ENCODE measurements at regions not wholly inside any gene's neighbourhood (a gene's known extent, or its start where the extent isn't known, plus 50 kb on each side); places are given as distances from the start of the nearest gene placed in this dataset.
"Not testable (repeated sequence)": the region's sequence is repeated elsewhere in the genome, so short reads cannot be mapped to it uniquely, and the experiment has no call there.

DNA sequence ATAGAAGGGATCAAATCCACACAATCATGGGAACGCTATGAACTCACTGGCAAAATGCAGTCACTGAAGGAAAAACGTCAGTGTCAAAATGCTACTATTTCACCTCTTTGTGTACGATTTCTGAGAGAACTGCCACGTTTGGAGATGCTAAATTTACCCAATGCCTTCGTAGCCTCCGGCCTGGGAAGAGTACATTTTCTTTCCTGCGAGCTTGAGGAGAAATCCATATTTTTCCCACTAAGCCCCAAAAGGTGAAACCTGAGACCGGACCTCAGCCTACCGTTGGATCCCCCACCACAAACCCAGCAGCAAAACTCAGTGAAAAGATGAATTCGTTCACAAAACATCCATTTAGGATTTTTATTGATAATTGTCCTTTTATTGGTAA is 131.7 kb downstream of the GPX5 start:
- FAIRE-seq (no peak), DNase-seq (ENCODE audit: insufficient read length, low spot score) (no peak)

DNA sequence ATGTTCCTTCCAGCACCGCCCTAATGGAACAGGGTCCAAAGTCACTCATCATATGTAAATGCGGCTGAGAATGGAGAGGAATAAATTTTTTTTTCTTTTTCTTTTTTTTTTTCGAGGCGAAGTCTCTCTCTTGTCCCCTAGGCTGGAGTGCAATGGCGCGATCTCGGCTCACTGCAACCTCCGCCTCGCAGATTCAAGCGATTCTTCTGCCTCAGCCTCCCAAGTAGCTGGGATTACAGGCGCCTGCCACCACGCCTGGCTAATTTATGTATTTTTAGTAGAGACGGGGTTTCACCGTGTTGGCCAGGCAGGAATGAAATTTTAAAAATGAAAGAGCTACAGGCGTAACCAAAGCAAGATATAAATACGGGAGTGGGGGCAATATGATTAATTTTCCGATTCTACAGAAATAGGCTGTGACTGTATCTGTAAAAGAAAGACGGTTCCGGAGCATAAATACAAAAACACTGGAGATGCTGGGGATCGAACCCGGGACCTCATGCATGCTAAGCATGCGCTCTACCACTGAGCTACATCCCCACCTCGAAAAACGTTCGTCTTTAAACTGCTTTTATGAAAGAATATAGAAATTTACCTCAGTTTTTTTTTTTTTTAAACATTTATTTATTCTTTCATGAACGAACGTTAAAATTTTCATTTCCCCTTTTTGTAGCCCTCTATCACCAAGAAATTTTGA is 132.2 kb downstream of the GPX5 start:
- FAIRE-seq (no peak), DNase-seq (ENCODE audit: insufficient read length, low spot score) (no peak)

DNA sequence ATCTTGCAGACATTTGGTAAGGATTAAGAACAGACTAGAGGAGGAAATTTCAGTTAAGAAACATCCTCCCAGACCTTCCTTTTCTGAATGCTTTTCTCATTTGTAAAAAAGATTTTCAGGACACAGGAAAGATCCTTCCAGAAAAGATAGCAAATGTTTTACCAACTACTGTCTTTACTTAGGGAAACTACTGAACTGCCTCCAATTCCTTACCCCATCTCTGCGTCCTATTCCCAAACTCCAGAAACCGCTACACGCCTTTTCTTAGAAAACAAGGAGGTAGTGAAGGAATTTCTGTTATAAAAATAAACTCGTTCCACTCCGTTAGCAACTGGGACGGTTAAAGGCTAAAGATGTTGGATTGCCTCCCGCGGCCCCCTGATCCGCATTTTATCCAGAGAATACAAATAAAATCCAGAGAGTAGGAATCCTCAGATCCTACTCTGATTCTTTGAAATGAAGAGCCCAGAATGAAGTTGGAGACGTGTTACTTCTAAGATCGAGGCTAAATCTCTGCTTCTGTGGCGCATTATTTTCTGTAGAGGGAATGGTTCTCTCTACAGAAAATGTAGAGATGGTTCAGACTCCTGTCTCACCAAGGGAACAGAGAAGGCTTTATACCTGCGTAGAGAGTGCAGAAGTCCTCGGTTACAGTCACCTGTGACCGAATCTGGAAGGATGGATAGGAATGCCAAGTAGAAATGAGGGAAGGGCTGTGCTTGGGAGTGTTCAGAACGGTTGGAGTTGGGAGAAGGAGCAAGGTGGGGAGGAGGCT is 133.0 kb downstream of the GPX5 start:
- DNase-seq (ENCODE audit: insufficient read length, low spot score) (no peak), FAIRE-seq (no peak)

DNA sequence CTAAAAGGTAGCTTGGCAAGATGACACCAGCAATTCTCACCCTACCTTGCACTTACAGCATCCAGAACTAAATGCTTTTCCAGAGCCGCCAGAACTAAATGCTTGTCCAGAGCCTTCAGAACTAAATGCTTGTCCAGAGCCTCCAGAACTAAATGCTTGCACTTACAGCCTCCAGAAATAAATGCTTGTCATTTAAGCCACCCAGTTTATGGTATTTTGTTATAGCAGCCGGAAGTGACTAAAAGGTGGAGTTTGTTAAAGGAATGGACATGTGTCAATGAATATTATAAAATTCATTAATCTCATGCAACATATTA is 133.5 kb downstream of the GPX5 start:
- DNase-seq (ENCODE audit: insufficient read length, low spot score) (no peak), FAIRE-seq (no peak)

DNA sequence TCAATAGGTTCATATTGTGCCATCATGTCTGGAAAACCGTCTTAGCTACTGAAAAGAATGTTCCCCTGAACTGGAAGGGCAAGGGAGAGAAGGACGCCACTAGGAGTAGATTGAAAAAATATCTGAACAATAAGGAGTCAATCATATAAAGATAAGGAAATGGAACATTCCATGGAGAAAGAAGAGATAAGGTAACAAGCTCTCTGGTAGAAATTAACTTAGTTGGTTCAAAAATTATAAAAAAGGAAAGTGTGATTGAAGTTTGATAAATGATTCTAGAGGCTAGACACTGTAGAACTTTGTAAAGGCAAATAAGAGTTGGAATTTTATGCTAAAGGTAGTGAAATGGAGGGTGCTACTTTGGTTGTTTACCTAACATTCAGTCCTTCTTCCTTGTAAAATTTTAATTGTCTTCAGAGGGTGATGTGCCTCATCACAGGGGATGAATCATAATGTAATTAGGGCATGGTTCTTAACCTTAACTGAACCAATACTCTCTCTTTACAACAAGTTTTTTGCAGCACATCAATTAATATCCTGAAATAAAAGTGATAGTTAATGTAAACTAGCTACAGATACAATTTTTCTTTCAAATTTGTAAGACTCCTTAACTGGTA is 135.5 kb downstream of the GPX5 start:
- DNase-seq (ENCODE audit: insufficient read length, low spot score) (no peak), FAIRE-seq (no peak)

DNA sequence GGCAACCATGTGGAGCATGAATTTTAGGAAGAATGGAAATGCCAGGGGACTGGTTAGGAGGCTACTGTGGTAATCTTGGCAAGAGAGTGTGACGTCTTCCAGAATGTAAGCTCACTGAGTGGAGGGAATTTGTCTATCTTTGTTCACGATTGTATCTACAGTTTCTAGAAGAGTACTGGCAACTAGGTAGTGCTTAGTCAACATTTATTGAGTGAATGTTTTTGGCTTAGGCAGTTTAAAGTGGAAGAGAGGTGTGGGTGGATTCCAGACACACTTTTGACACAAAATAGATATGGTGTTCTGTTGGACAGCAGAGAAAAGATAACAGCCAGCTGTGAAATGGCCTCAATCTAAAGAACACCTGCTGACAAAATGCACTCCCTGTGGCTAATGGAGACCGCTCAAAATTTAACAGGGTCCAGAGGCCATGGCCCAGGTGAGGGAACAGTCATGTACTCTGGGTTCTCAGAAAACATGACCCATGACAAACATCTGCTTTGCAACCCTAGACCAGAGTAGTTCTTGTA is 139.3 kb downstream of the GPX5 start:
- FAIRE-seq (no peak), DNase-seq (ENCODE audit: insufficient read length, low spot score) (no peak)

DNA sequence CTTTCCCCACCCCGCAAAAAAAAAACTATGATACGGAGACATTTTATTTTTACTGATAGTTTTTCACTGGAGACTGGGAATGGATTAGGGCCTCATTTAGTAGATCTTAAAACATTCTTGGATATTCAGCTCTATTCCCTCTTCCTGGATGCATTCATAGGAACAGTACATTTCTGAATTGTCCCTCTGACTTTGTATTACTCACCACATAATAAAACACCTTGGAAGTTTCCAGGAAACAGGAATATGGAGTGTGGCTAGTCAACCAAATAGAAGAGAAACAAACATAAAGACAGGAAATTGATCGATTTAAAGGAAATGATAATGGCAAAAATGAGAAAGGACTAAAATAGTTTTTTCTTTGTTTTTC is 147.7 kb downstream of the GPX5 start:
- no peak for FAIRE-seq
- no peak for DNase-seq (ENCODE audit: insufficient read length, low spot score)

DNA sequence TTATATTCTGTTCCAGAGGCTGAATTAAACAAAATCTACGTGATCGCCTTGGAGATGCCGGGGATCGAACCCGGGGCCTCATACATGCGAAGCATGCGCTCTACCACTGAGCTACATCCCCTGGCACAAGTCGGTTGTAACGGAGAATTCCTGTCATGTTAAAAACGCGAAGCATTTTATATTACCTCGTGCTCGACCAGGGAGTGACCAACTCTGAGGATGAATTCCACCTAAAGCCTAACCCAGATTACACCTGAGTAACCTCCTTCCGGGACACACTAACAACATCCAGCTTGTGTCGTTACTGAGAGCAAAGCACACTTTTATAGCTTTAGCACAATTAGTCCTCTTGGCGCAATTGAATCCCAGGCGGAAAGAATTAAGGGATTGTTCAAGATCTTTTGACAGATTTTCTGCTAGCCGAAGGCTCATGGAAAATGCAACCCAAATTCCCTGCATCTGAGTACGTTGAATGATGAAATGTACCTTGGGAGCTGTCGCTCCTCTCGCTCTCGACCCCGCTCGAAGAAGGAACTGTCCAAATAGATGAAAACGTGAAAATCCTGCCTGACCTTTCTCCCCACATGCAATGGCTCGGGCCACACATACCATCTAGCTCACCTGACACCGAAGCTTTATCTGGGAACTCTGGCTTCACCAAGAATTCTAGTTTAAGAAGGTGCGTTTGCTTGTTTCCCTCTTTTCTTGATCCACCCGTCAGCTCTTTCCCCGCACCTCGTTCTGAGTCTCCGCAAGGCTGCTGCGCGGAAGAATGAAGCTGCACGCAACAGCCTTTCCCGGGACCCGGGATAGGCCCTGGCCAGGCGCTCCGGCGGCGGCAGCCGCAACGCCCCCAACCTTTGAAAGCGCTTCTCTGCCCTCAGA is 148.3 kb downstream of the GPX5 start:
- FAIRE-seq (peak; percentile 44), DNase-seq (ENCODE audit: insufficient read length, low spot score) (peak; percentile 66)

DNA sequence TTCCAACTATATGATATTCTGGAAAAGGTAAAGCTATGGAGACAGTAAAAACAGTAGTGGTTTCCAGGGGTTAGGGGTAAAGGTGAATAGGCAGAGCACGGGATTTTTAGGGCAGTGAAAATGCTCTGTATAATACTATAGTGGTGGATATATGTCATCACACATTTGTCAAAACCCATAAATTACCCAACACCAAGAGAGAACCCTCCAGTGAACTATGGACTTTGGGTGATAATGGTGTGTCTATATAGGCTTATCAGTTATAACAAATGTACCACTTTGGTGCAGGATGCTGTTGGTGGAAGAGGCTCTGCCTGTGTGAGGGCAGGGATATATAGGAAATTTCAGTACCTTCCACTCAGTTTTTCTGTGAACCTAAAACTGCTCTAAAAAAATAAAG is 149.9 kb downstream of the GPX5 start:
- DNase-seq (ENCODE audit: insufficient read length, low spot score) (no peak), FAIRE-seq (no peak)

DNA sequence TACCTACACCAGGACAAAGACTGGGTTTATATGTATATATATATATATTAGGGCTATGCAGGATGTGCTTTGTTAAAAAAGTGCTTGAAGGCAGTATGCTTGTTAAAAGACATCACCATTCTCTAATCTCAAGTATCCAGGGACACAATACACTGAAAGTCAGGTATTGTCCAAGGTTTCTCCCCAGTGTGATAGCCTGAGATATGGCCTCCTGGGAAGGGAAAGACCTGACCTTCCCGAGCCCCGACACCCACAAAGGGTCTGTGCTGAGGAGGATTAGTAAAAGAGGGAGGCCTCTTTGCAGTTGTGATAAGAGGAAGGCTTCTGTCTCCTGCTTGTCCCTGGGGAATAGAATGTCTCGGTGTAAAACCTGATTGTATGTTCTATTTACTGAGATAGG is 156.9 kb downstream of the GPX5 start:
- no peak for FAIRE-seq

DNA sequence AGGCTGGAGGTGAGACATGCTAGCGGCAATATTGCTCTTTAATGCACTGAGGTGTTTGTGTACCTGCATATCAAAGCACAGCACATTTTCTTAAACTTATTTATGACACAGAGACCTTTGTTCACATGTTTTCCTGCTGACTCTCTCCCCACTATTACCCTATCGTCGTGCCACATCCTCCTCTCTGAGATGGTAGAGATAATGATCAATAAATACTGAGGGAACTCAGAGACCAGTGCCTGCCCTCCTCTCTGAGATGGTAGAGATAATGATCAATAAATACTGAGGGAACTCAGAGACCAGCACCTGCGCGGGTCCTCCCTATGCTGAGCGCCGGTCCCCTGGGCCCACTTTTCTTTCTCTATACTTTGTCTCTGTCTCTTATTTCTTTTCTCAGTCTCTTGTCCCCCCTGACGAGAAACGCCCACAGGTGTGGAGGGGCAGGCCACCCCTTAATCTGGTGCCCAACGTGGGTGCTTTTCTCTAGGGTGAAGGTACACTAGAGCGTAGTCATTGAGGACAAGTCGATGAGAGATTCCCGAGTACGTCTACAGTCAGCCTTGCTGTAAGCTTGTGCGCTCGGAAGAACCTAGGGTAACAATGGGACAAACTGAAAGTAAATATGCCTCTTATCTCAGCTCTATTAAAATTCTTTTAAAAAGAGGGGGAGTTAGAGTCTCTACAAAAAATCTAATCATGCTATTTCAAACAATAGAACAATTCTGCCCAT is 157.4 kb downstream of the GPX5 start:
- DNase-seq (ENCODE audit: insufficient read length, low spot score); FAIRE-seq: not testable (repeated sequence)

More for the DNA sequence above, 156.9 kb downstream of the GPX5 start:
- no peak for DNase-seq (ENCODE audit: insufficient read length, low spot score)

DNA sequence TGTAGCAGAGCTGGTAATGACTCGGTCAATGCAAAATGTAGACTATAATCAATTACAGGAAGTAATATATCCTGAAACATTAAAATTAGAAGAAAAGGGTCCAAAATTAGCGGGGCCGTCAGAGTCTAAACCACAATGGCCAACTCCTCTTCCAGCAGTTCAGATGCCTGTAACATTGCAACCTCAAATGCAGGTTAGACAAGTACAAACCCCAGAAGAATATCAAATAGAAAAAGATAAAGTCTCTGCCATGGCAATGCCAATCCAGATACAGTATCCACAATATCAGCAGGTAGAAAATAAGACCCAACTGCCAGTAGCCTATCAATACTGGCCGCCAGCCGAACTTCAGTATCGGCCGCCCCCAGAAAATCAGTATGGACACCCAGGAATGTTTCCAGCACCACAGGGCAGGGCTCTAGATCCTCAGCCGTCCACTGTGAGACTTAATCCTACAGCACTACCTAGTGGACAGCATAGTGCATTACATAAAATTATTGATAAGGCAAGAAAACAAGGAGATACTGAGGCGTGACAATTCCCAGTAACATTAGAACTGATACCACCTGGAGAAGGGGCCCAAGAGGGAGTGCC is 158.4 kb downstream of the GPX5 start:
- FAIRE-seq (no peak), DNase-seq (ENCODE audit: insufficient read length, low spot score) (no peak)

DNA sequence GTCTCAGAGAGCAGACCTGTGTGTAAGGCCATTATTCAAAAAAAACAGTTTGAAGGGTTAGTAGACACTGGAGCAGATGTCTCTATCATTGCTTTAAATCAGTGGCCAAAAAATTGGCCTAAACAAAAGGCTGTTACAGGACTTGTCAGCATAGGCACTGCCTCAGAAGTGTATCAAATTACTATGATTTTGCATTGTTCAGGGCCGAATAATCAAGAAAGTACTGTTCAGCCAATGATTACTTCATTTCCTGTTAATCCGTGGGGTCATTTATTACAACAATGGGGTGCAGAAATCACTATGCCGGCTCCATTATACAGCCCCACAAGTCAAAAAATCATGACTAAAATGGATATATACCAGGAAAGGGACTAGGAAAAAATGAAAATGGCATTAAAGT is 160.3 kb downstream of the GPX5 start:
- not testable (repeated sequence) for DNase-seq (ENCODE audit: insufficient read length, low spot score); FAIRE-seq

DNA sequence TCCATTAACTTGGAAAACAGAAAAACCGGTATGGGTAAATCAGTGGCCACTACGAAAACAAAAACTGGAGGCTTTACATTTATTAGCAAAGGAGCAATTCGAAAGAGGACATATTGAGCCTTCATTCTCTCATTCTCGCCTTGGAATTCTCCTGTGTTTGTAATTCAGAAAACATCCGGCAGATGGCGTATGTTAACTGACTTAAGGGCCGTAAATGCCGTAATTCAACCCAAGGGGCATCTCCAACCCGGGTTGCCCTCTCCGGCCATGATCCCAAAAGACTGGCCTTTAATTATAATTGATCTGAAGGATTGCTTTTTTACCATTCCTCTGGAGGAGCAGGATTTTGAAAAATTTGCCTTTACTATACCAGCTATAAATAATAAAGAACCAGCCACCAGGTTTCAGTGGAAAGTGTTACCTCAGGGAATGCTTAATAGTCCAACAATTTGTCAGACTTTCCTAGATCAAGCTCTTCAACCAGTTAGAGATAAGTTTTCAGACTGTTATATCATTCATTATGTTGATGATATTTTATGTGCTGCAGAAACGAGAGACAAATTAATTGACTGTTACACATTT is 160.9 kb downstream of the GPX5 start:
- DNase-seq (ENCODE audit: insufficient read length, low spot score); FAIRE-seq: not testable (repeated sequence)

DNA sequence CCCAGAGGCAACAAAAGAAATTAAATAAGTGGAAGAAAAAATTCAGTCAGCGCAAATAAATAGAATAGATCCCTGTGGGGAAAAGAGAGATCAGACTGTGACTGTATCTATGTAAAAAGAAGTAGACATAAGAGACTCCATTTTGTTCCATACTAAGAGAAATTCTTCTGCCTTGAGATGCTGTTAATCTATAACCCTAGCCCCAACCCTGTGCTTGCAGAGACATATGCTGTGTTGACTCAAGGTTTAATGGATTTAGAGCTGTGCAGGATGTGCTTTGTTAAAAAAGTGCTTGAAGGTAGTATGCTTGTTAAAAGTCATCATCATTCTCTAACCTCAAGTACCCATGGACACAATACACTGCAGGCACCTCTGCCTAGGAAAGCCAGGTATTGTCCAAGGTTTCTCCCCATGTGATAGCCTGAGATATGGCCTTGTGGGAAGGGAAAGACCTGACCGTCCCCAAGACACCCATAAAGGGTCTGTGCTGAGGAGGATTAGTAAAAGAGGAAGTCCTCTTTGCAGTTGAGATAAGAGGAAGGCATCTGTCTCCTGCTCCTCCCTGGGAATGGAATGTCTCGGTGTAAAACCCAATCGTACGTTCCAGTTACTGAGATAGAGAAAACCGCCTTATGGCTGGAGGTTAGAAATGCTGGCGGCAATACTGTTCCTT is 161.8 kb downstream of the GPX5 start:
- not testable (repeated sequence) for DNase-seq (ENCODE audit: insufficient read length, low spot score); FAIRE-seq

DNA sequence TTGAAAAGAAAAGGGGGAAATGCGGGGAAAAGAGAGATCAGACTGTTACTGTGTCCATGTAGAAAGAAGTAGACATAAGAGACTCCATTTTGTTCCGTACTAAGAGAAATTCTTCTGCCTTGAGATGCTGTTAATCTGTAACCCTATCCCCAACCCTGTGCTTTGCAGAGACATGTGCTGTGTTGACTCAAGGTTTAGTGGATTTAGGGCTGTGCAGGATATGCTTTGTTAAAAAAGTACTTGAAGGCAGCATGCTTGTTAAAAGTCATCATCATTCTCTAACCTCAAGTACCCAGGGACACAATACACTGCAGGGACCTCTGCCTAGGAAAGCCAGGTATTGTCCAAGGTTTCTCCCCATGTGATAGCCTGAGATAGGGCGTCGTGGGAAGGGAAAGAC is 166.3 kb downstream of the GPX5 start:
- not testable (repeated sequence) for DNase-seq (ENCODE audit: insufficient read length, low spot score); FAIRE-seq

DNA sequence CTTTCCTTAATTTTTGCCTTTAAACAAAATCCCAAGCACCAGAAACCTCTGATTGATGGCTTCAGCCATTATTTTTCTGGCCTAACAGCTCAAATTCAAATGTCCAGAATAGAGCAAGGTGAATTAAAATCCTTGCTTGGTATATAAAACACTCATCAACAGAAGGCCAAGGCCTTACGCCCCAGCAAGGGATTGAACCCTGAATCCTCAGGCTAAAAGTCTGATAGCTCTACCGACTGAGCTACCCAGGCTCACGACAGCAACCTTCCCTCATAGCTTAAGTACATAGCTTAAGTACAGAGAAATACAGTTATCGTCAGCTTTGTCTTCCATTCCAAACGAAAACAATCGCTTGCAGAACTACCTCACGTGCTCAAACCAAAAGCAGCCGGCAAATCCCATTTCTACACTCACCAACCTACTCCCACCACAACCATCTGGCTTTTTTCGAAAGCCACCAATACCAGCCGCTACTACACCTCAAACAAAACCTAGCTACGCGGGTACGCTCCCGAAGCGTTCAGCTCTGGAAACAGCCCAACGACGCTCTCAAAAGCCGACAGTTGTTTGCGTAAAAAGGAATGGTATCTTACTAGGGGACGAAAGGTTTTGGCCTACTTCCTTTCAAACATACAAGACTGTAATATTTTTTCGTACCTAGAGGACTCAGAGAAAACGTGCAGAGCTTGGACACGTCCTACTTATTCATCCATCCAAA is 167.5 kb downstream of the GPX5 start:
- no peak for FAIRE-seq
- no peak for DNase-seq (ENCODE audit: insufficient read length, low spot score)

DNA sequence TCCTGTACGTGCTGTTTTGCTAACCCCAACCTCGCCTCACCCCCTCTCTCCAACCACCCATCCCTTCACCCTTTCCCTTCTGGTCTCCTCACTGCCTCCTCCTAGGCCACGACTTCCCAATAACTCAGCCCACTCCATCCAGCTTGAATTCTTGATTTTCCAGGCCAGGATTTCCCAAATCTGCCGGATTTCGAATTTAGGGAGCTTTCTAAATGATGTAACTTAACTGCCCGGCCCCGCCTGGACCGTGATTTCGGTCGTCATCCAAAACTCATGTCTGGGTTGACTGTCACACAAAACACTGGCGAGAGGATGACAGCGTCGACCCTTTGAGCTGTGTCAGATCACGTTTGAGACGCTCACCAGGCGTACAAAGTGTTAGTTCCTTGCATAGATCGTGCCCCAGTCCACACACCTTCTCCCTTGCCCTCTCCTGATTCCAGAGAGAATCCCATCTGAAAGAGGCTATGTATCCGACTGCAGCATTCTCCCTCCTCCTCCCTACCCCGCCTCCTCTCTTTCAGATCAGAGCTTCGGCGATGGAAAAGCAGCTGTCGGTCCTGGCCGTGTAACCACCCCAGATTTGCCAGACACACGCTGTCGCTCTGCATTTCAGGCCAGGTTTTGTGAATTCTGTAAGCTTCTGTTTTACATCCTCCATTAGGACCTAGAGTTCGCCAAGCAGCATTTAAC is 168.2 kb downstream of the GPX5 start:
- DNase-seq (ENCODE audit: insufficient read length, low spot score): no peak
- no peak for FAIRE-seq

Measured in HTR-8/SVneo (cell line).